AG04449 (cell line): ENCODE measurements at regions not wholly inside any gene's neighbourhood (a gene's known extent, or its start where the extent isn't known, plus 50 kb on each side); places are given as distances from the start of the nearest gene placed in this dataset.
"Not testable (repeated sequence)": the region's sequence is repeated elsewhere in the genome, so short reads cannot be mapped to it uniquely, and the experiment has no call there.

ENCODE experiments used
- CTCF ChIA-PET: fragments of 350-600 bp; formaldehyde crosslinking; extraction: SDS; loops from one replicate; lab custom pipeline; 2021; ENCODE audit warnings: antibody characterized with exemption; lab: Yijun Ruan, JAX
- POLR2A ChIA-PET: fragments of 400-600, 350-600 bp; formaldehyde crosslinking; extraction: SDS; loops from one replicate; lab custom pipeline; 2020; ENCODE audit warnings: antibody characterized with exemption, inconsistent platforms; lab: Yijun Ruan, JAX
- DNase-seq: peaks from one replicate; pipeline ENCODE4 v3.0.0-alpha.2; 2010; ENCODE audit warnings: low read depth, low spot score
- H3K4me3 ChIP-seq: 2 replicates; pipeline ENCODE4 v1.5.1; 2011; ENCODE audit warnings: low read depth, mild to moderate bottlenecking, control low read depth, low read length
- TF ChIP-seq, protein P1 (sequence below): IDR thresholded peaks from one replicate; pipeline ENCODE4 v1.5.1; 2011; ENCODE audit warnings: mild to moderate bottlenecking, moderate library complexity, low read length, control low read depth, inconsistent platforms; ENCODE audit not compliant: insufficient read depth; ENCODE audit errors: missing control alignments

GRCh38 chr3:152595975-152596821 is 238.7 kb upstream of the P2RY1 start:
- DNase-seq: peak; percentile 46
- CTCF ChIA-PET: interaction anchor here (1.1 kb wide), 1 partner anchor 20 kb away, joined by 5 read pairs; no protein-coding TSS in a partner anchor
- POLR2A ChIA-PET: no interaction called here
- TF ChIP-seq, protein P1, sequence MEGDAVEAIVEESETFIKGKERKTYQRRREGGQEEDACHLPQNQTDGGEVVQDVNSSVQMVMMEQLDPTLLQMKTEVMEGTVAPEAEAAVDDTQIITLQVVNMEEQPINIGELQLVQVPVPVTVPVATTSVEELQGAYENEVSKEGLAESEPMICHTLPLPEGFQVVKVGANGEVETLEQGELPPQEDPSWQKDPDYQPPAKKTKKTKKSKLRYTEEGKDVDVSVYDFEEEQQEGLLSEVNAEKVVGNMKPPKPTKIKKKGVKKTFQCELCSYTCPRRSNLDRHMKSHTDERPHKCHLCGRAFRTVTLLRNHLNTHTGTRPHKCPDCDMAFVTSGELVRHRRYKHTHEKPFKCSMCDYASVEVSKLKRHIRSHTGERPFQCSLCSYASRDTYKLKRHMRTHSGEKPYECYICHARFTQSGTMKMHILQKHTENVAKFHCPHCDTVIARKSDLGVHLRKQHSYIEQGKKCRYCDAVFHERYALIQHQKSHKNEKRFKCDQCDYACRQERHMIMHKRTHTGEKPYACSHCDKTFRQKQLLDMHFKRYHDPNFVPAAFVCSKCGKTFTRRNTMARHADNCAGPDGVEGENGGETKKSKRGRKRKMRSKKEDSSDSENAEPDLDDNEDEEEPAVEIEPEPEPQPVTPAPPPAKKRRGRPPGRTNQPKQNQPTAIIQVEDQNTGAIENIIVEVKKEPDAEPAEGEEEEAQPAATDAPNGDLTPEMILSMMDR: no peak
- H3K4me3 ChIP-seq: peak overlapping the region; percentile 21

DNA sequence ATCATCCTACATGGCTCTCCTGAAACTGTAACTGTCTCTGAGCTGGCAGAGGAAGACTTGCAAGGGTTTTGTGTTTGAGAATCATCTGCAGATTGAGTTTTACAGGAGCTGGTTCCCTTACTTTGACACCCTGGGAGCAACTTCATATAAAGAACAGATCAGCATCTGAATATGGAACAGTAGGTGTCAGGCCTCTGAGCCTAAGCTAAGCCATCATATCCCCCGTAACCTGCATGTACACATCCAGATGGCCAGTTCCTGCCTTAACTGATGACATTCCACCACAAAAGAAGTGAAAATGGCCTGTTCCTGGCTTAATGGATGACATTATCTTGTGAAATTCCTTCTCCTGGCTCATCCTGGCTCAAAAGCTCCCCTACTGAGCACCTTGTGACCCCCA is 238.1 kb upstream of the P2RY1 start:
- H3K4me3 ChIP-seq, POLR2A ChIA-PET, CTCF ChIA-PET, DNase-seq: not testable (repeated sequence)

DNA sequence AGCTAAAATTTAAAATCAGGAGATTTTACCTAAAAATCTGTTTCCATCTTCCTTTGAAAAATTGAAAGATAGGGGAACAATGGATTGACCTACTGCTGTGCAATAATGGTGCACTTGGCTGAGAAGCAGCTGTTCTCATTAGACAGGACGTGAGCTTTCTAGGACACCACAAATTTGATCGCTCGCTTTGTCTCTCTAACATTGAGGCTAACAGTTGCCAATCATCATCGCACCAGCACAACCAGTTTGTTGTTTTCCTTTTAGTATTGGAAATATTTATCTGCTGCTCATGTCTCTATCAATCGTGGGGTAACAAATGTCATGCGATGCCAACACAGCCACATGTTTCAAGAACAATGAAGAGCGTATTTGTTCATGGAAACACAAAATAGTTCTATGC is 228.8 kb upstream of the P2RY1 start:
- DNase-seq: no peak
- ChIA-PET CTCF (no interaction called here), POLR2A (no interaction called here)
- TF ChIP-seq, protein P1: no peak
- no peak overlapping the region for H3K4me3 ChIP-seq

DNA sequence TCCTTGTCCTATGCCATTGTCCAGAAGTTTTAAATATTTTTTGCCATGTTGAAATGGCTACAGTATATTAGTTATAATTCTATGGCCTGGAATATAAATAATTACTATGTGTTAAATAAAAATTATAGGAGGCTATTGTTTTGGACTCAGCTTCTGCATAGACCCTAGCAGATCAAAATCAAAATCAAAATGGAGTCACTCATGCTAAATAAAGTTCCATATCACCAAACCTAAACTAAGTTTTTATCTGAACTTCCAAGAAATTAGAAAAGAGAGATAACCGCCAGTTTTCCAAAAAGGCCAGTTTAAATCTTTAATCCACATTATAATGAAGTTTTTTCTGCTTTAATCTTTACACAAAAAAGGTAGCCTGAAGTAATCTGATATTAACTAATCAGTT is 227.8 kb upstream of the P2RY1 start:
- H3K4me3 ChIP-seq: no peak overlapping the region
- CTCF ChIA-PET: no interaction called here
- no peak for DNase-seq
- POLR2A ChIA-PET: no interaction called here
- TF ChIP-seq, protein P1: no peak

- H3K4me3 ChIP-seq: no peak overlapping the region
- ChIA-PET CTCF (no interaction called here), POLR2A (no interaction called here)
- DNase-seq: no peak
- TF ChIP-seq, protein P1: no peak
These were observed 226.0 kb upstream of the P2RY1 start for GRCh38 chr3:152608696-152609594.

- H3K4me3 ChIP-seq: no peak overlapping the region
- TF ChIP-seq, protein P1: no peak
- ChIA-PET CTCF (no interaction called here), POLR2A (no interaction called here)
- DNase-seq: no peak
These were observed 225.0 kb upstream of the P2RY1 start for GRCh38 chr3:152609891-152610290.
